Neural crest cell (in vitro differentiated cells): ENCODE measurements at regions not wholly inside any gene's neighbourhood (a gene's known extent, or its start where the extent isn't known, plus 50 kb on each side); places are given as distances from the start of the nearest gene placed in this dataset.
A peak's percentile ranks its signal among the peaks of the same experiment; 100 is the strongest.

Source experiments
- DNase-seq: peaks from one replicate; pipeline ENCODE4 v3.0.0; 2021; ENCODE audit warnings: low read depth, mixed read lengths, low spot score
- H3K27ac Mint-ChIP-seq: one replicate; pipeline ENCODE4 v1.8.0; 2021; ENCODE audit warnings: mild to moderate bottlenecking, mixed read lengths; ENCODE audit not compliant: unreplicated experiment
- H3K27me3 Mint-ChIP-seq: 2 replicates; pipeline ENCODE4 v1.8.0; 2021; ENCODE audit warnings: low read depth, mild to moderate bottlenecking, mixed read lengths
- H3K36me3 Mint-ChIP-seq: 2 replicates; pipeline ENCODE4 v1.8.0; 2021; ENCODE audit warnings: low read depth, mild to moderate bottlenecking, mixed read lengths
- H3K4me1 Mint-ChIP-seq: 2 replicates; pipeline ENCODE4 v1.8.0; 2021; ENCODE audit warnings: mixed read lengths
- H3K4me3 Mint-ChIP-seq: one replicate; pipeline ENCODE4 v1.8.0; 2021; ENCODE audit warnings: mild to moderate bottlenecking, mixed read lengths
- H3K9me3 Mint-ChIP-seq: 2 replicates; pipeline ENCODE4 v1.8.0; 2021; ENCODE audit warnings: mixed read lengths
- CTCF ChIP-seq: fragments of 200-600 bp; sonication (generic); conservative IDR thresholded peaks from 2 replicates; pipeline ENCODE4 v1.5.0; 2021; ENCODE audit warnings: antibody characterized with exemption, mild to moderate bottlenecking

GRCh38 chr6:164695896-164696295 lies 613.5 kb downstream of the C6orf118 start:
- no peak overlapping the region for H3K27ac Mint-ChIP-seq
- TF ChIP-seq CTCF = no peak
- no peak for DNase-seq
- peaks cover 10% of the 10 kb centered on the region for H3K36me3 Mint-ChIP-seq
- peaks cover 47% of the 10 kb centered on the region for H3K4me1 Mint-ChIP-seq
- peaks cover 6% of the 10 kb centered on the region for H3K9me3 Mint-ChIP-seq
- H3K4me3 Mint-ChIP-seq = no peak overlapping the region
- no peaks in the 10 kb centered on the region for H3K27me3 Mint-ChIP-seq

GRCh38 chr6:164694386-164694785 lies 615.0 kb downstream of the C6orf118 start:
- Mint-ChIP-seq H3K27ac (peak overlapping the region; percentile 32), H3K27me3 (no peaks in the 10 kb centered on the region), H3K9me3 (peaks cover 4% of the 10 kb centered on the region), H3K4me1 (peaks cover 52% of the 10 kb centered on the region), H3K4me3 (peak overlapping the region; percentile 21), H3K36me3 (peaks cover 10% of the 10 kb centered on the region)
- DNase-seq = no peak
- no peak for TF ChIP-seq CTCF

- Mint-ChIP-seq H3K27me3 (no peaks in the 10 kb centered on the region), H3K4me1 (peaks cover 52% of the 10 kb centered on the region), H3K27ac (peak overlapping the region; percentile 91), H3K4me3 (peak overlapping the region; percentile 64), H3K9me3 (peaks cover 4% of the 10 kb centered on the region), H3K36me3 (peaks cover 10% of the 10 kb centered on the region)
- no peak for DNase-seq
- TF ChIP-seq CTCF = no peak
Measured at GRCh38 chr6:164693944-164694343, 615.5 kb downstream of the C6orf118 start.

- peak overlapping the region; percentile 13 for H3K4me3 Mint-ChIP-seq
- no peak for TF ChIP-seq CTCF
- no peak for DNase-seq
- H3K4me1 Mint-ChIP-seq = peaks cover 52% of the 10 kb centered on the region
- H3K27ac Mint-ChIP-seq = peak overlapping the region; percentile 86
- H3K9me3 Mint-ChIP-seq = peaks cover 4% of the 10 kb centered on the region
- H3K36me3 Mint-ChIP-seq = peaks cover 7% of the 10 kb centered on the region
- H3K27me3 Mint-ChIP-seq = no peaks in the 10 kb centered on the region
Measured at GRCh38 chr6:164692772-164693510, 616.5 kb downstream of the C6orf118 start.

- Mint-ChIP-seq H3K27me3 (no peaks in the 10 kb centered on the region), H3K4me3 (no peak overlapping the region), H3K4me1 (peaks cover 55% of the 10 kb centered on the region), H3K27ac (no peak overlapping the region), H3K9me3 (peaks cover under 1% of the 10 kb centered on the region), H3K36me3 (peaks cover under 1% of the 10 kb centered on the region)
- no peak for TF ChIP-seq CTCF
- no peak for DNase-seq
Measured at GRCh38 chr6:164690702-164691500, 618.5 kb downstream of the C6orf118 start.
